CD4-positive, alpha-beta T cell (primary cell): ENCODE measurements at regions not wholly inside any gene's neighbourhood (a gene's known extent, or its start where the extent isn't known, plus 50 kb on each side); places are given as distances from the start of the nearest gene placed in this dataset.

ENCODE experiments used
- ATAC-seq: fragments of 200-7000 bp; cut with Tn5 transposase; one replicate; pipeline ENCODE4 v1.10.0; 2022; ENCODE audit warnings: mild to moderate bottlenecking; ENCODE audit not compliant: poor library complexity
- CTCF ChIA-PET: fragments of 350-600 bp; sonication (Branson Sonifier 250); formaldehyde crosslinking; loops from one replicate; lab custom pipeline; 2021; ENCODE audit warnings: antibody characterized with exemption, inconsistent platforms; lab: Charles Lee
- POLR2A ChIA-PET: fragments of 350-600 bp; sonication (Branson Sonifier 250); formaldehyde crosslinking; loops from one replicate; lab custom pipeline; 2021; ENCODE audit warnings: antibody characterized with exemption, inconsistent platforms; lab: Charles Lee
- DNase-seq, 14 experiments: peaks; one replicate each; pipeline ENCODE4 v3.0.0-alpha.2; 2013 to 2020; ENCODE audit warnings: mixed read lengths in 2 of 14
- H3K27ac ChIP-seq, 2 donors: one replicate each; pipeline versions ENCODE4 v1.5.1 to v1.7.0; 2013; ENCODE audit warnings: low read length in 2 of 2, low read depth in 1 of 2, mild to moderate bottlenecking in 1 of 2
- H3K27me3 ChIP-seq, 2 experiments: 1 replicate in 1 of 2; 2 replicates in 1 of 2; pipeline versions ENCODE4 v1.6.1 to v1.7.0; 2013; ENCODE audit warnings: low read length in 2 of 2, control low read depth in 1 of 2, mild to moderate bottlenecking in 1 of 2, moderate library complexity in 1 of 2; ENCODE audit not compliant: insufficient read depth in 2 of 2, control insufficient read depth in 1 of 2
- H3K36me3 ChIP-seq: one replicate; pipeline ENCODE4 v1.6.1; 2013; ENCODE audit warnings: low read length, control low read depth; ENCODE audit not compliant: insufficient read depth
- H3K4me1 ChIP-seq: one replicate; pipeline ENCODE4 v1.6.1; 2013; ENCODE audit warnings: low read length, control low read depth; ENCODE audit not compliant: insufficient read depth
- H3K4me3 ChIP-seq: one replicate; pipeline ENCODE4 v1.5.1; 2013; ENCODE audit warnings: mild to moderate bottlenecking, low read length, moderate library complexity
- H3K9me3 ChIP-seq, 2 experiments: 1 replicate in 1 of 2; 2 replicates in 1 of 2; pipeline versions ENCODE4 v1.6.1 to v1.7.0; 2013; ENCODE audit warnings: low read length in 2 of 2, mild to moderate bottlenecking in 2 of 2, control low read depth in 1 of 2, moderate library complexity in 1 of 2; ENCODE audit not compliant: control insufficient read depth in 1 of 2, insufficient read depth in 1 of 2
- H3K27ac Mint-ChIP-seq: one replicate; pipeline ENCODE4 v1.8.0; 2020; ENCODE audit warnings: mixed read lengths
- H3K27me3 Mint-ChIP-seq: one replicate; pipeline ENCODE4 v1.8.0; 2021; ENCODE audit warnings: mixed read lengths
- H3K36me3 Mint-ChIP-seq: one replicate; pipeline ENCODE4 v1.8.0; 2021; ENCODE audit warnings: low read depth, mixed read lengths
- H3K4me1 Mint-ChIP-seq: one replicate; pipeline ENCODE4 v1.8.0; 2021; ENCODE audit warnings: low read depth, mixed read lengths
- H3K4me3 Mint-ChIP-seq: one replicate; pipeline ENCODE4 v1.8.0; 2020; ENCODE audit warnings: mild to moderate bottlenecking, mixed read lengths
- H3K9me3 Mint-ChIP-seq: one replicate; pipeline ENCODE4 v1.8.0; 2020; ENCODE audit warnings: mixed read lengths
- intact Hi-C, 2 experiments: fragments of 100-400 bp; cut with DNase I in 1 of 2; cut with micrococcal nuclease in 1 of 2; formaldehyde crosslinking; loops; one replicate each; pipeline versions ENCODE4 v1.15.1 to v1.9.0; 2023 to 2025; cut with DNase I, micrococcal nuclease
- TF ChIP-seq, protein P1 (sequence below): fragments of 200-600 bp; IDR thresholded peaks from one replicate; pipeline ENCODE4 v1.8.0; 2022; ENCODE audit warnings: antibody characterized with exemption, mild to moderate bottlenecking

DNA sequence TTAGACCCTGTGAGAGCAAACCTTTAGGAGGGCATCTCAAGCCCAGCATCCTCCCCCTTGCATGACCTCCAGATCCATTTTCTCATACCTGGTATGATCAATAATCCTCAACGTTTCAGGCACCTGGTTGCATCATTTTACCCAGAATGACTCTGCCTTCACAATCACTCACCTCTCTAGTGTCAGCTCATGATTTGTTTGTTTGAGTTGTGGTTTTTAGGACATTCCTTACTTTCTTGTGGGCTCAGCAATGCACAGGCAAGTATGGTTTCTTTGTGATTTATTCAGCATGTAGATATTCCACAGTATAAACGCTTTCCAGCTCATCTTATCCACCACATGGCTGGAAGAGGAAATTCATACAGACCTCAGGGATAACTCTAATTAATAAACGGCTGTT is 93.6 kb upstream of the CPEB2 start:
- Mint-ChIP-seq H3K4me3 (no peak overlapping the region), H3K27ac (no peak overlapping the region), H3K9me3 (no peaks in the 10 kb centered on the region), H3K27me3 (peaks cover 32% of the 10 kb centered on the region), H3K36me3 (no peaks in the 10 kb centered on the region), H3K4me1 (no peaks in the 10 kb centered on the region)
- TF ChIP-seq, protein P1, sequence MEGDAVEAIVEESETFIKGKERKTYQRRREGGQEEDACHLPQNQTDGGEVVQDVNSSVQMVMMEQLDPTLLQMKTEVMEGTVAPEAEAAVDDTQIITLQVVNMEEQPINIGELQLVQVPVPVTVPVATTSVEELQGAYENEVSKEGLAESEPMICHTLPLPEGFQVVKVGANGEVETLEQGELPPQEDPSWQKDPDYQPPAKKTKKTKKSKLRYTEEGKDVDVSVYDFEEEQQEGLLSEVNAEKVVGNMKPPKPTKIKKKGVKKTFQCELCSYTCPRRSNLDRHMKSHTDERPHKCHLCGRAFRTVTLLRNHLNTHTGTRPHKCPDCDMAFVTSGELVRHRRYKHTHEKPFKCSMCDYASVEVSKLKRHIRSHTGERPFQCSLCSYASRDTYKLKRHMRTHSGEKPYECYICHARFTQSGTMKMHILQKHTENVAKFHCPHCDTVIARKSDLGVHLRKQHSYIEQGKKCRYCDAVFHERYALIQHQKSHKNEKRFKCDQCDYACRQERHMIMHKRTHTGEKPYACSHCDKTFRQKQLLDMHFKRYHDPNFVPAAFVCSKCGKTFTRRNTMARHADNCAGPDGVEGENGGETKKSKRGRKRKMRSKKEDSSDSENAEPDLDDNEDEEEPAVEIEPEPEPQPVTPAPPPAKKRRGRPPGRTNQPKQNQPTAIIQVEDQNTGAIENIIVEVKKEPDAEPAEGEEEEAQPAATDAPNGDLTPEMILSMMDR = no peak
- no peaks in the 10 kb centered on the region for H3K36me3 ChIP-seq
- ATAC-seq (no peak), DNase-seq (no peak)
- intact Hi-C loops = no loop called here
- H3K4me3 ChIP-seq = no peak overlapping the region
- H3K27me3 ChIP-seq = peaks cover 4 to 11% of the 10 kb centered on the region in 2 experiments
- H3K9me3 ChIP-seq = no peaks in the 10 kb centered on the region
- ChIA-PET POLR2A (no interaction called here), CTCF (no interaction called here)
- no peaks in the 10 kb centered on the region for H3K4me1 ChIP-seq
- no peak overlapping the region for H3K27ac ChIP-seq

DNA sequence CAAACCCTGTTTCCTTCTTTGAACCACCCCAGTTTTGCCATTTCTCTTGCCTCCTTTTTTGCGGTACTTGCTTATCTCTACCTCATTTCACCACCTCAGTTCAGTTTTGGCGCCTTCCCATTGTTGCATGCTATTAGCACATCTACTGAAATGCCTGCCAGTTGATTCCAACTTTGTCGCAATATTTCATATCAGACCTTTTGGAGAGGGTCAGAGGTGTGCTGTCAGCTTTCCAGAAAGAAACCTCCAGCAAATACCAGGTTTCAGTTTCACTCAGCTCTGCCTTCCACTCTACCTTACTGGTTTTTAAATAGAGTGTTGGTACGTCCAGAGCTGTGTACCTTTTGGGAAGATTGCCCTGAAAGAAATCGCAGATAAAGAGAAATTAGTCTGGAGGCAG is 91.9 kb upstream of the CPEB2 start:
- no peak for DNase-seq
- Mint-ChIP-seq H3K4me1 (no peaks in the 10 kb centered on the region), H3K27me3 (peaks cover 26% of the 10 kb centered on the region), H3K36me3 (no peaks in the 10 kb centered on the region), H3K27ac (no peak overlapping the region), H3K9me3 (no peaks in the 10 kb centered on the region), H3K4me3 (no peak overlapping the region)
- H3K4me1 ChIP-seq = no peaks in the 10 kb centered on the region
- H3K4me3 ChIP-seq = no peak overlapping the region
- no peak overlapping the region for H3K27ac ChIP-seq
- no peak for ATAC-seq
- TF ChIP-seq, protein P1 = no peak
- ChIA-PET CTCF (no interaction called here), POLR2A (no interaction called here)
- H3K9me3 ChIP-seq = no peaks in the 10 kb centered on the region
- no peaks in the 10 kb centered on the region for H3K36me3 ChIP-seq
- intact Hi-C loops = no loop called here
- H3K27me3 ChIP-seq = peaks cover 4 to 11% of the 10 kb centered on the region in 2 experiments

DNA sequence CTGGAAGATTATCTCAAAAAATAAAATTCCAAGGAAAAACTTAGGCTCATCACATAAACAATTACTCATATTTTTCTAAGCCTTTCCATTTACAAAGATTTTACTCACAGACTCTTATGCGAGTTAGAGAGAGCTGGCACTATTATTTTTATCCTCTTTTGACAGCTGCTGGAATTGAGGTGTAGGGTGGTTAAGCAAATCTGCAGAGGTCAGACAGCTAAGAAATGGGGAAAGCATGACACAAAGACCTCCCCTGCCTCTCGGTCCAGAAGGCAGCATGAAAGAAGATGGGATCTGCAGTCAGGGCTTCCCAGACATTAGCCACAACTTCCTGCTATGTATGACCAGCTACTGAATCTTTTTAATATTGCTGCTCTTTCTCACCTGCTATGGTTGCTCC is 89.9 kb upstream of the CPEB2 start:
- Histone ChIP-seq H3K27me3 (peaks cover 4 to 11% of the 10 kb centered on the region in 2 experiments), H3K27ac (no peak overlapping the region), H3K9me3 (no peaks in the 10 kb centered on the region), H3K36me3 (no peaks in the 10 kb centered on the region), H3K4me1 (no peaks in the 10 kb centered on the region), H3K4me3 (no peak overlapping the region)
- H3K4me1 Mint-ChIP-seq = no peaks in the 10 kb centered on the region
- DNase-seq = no peak
- no peak overlapping the region for H3K4me3 Mint-ChIP-seq
- no peaks in the 10 kb centered on the region for H3K9me3 Mint-ChIP-seq
- ATAC-seq = no peak
- TF ChIP-seq, protein P1 = no peak
- ChIA-PET POLR2A (no interaction called here), CTCF (no interaction called here)
- H3K27ac Mint-ChIP-seq = no peak overlapping the region
- intact Hi-C loops = no loop called here
- H3K36me3 Mint-ChIP-seq = no peaks in the 10 kb centered on the region
- peaks cover 28% of the 10 kb centered on the region for H3K27me3 Mint-ChIP-seq
